Kidney (tissue), 13 donors: ENCODE measurements at regions not wholly inside any gene's neighbourhood (a gene's known extent, or its start where the extent isn't known, plus 50 kb on each side); places are given as distances from the start of the nearest gene placed in this dataset.
A peak's percentile ranks its signal among the peaks of the same experiment; 100 is the strongest.

Source experiments
- DNase-seq, 5 donors: peaks; one replicate each; pipeline ENCODE4 v3.0.0-alpha.2; 2013 to 2020
- FAIRE-seq: peaks from 2 replicates; lab custom pipeline; 2012; peaks lifted over from hg19 to GRCh38; lab: Jason Lieb, UNC
- H3K27ac ChIP-seq, 2 donors: one replicate each; pipeline ENCODE4 v1.7.0; 2013; ENCODE audit warnings: low read depth in 2 of 2, low read length in 2 of 2, inconsistent platforms in 1 of 2
- H3K27me3 ChIP-seq: one replicate; pipeline ENCODE4 v1.7.1; 2013; ENCODE audit warnings: low read length, inconsistent platforms; ENCODE audit not compliant: control insufficient read depth, insufficient read depth
- H3K36me3 ChIP-seq, 3 donors: one replicate each; pipeline versions ENCODE4 v1.7.0 to v1.7.1; 2013; ENCODE audit warnings: low read length in 3 of 3, control low read depth in 1 of 3, inconsistent platforms in 1 of 3; ENCODE audit not compliant: insufficient read depth in 3 of 3, control insufficient read depth in 2 of 3
- H3K4me1 ChIP-seq, 3 donors: one replicate each; pipeline versions ENCODE4 v1.7.0 to v1.7.1; 2013; ENCODE audit warnings: low read length in 3 of 3, inconsistent platforms in 1 of 3, low read depth in 1 of 3; ENCODE audit not compliant: control insufficient read depth in 2 of 3, insufficient read depth in 2 of 3
- H3K4me3 ChIP-seq, 3 donors: one replicate each; pipeline versions ENCODE4 v1.7.0 to v1.8.1; 2013; ENCODE audit warnings: low read length in 3 of 3, control low read depth in 1 of 3, inconsistent platforms in 1 of 3
- H3K9ac ChIP-seq, 3 donors: one replicate each; pipeline versions ENCODE4 v1.7.0 to v1.7.1; 2013; ENCODE audit warnings: low read length in 3 of 3, control low read depth in 1 of 3, inconsistent platforms in 1 of 3
- H3K9me3 ChIP-seq, 3 donors: one replicate each; pipeline versions ENCODE4 v1.7.0 to v1.7.1; 2013; ENCODE audit warnings: low read length in 3 of 3, control low read depth in 1 of 3, inconsistent platforms in 1 of 3; ENCODE audit not compliant: control insufficient read depth in 2 of 3, insufficient read depth in 1 of 3
- intact Hi-C: fragments of 100-400 bp; cut with DNase I; formaldehyde crosslinking; loops from one replicate; pipeline ENCODE4 v1.11.1; 2022
- TF ChIP-seq, protein P1 (sequence below): IDR thresholded peaks from 3 replicates; pipeline ENCODE4 v1.5.1; 2012; ENCODE audit warnings: mild to moderate bottlenecking, moderate library complexity, borderline replicate concordance; ENCODE audit not compliant: insufficient read depth; ENCODE audit errors: extremely low read depth
- donor health status: control.
- donor health status: control.
- donor health status: control.
- donor health status: control.
- donor health status: control.
- donor health status: DM: yes; HTN: yes; CAD: no.
- donor health status: Normal renal cell carcinoma (clear cell type).

DNA sequence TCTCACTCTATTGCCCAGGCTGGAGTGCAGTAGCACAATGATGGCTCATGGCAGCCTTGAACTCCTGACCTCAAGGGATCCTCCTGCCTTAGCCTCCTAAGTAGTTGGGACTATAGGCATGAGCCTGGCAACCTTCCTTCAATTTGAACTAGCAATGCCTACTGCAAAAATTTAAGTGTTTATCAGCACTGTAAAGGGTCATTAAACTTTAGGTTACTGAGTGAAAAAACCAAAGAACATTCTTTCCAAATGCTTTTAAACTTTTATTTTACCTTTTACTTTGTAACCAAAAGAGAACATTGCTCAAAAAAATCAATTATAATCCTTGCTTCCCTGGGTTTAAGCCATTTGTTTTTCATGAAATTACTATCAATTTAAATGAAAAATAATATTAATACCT, 101.0 kb upstream of the NHSL1 start:
- FAIRE-seq (peak; percentile 13), DNase-seq (no peak)
- no peak overlapping the region for H3K27ac ChIP-seq
- TF ChIP-seq, protein P1, sequence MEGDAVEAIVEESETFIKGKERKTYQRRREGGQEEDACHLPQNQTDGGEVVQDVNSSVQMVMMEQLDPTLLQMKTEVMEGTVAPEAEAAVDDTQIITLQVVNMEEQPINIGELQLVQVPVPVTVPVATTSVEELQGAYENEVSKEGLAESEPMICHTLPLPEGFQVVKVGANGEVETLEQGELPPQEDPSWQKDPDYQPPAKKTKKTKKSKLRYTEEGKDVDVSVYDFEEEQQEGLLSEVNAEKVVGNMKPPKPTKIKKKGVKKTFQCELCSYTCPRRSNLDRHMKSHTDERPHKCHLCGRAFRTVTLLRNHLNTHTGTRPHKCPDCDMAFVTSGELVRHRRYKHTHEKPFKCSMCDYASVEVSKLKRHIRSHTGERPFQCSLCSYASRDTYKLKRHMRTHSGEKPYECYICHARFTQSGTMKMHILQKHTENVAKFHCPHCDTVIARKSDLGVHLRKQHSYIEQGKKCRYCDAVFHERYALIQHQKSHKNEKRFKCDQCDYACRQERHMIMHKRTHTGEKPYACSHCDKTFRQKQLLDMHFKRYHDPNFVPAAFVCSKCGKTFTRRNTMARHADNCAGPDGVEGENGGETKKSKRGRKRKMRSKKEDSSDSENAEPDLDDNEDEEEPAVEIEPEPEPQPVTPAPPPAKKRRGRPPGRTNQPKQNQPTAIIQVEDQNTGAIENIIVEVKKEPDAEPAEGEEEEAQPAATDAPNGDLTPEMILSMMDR, result no peak
- intact Hi-C loops, result no loop called here
- no peaks in the 10 kb centered on the region for H3K27me3 ChIP-seq
- H3K4me1 ChIP-seq, result no peaks in the 10 kb centered on the region
- H3K36me3 ChIP-seq, result no peaks in the 10 kb centered on the region
- no peak overlapping the region for H3K4me3 ChIP-seq
- H3K9me3 ChIP-seq, result no peaks in the 10 kb centered on the region
- H3K9ac ChIP-seq, result no peak overlapping the region

DNA sequence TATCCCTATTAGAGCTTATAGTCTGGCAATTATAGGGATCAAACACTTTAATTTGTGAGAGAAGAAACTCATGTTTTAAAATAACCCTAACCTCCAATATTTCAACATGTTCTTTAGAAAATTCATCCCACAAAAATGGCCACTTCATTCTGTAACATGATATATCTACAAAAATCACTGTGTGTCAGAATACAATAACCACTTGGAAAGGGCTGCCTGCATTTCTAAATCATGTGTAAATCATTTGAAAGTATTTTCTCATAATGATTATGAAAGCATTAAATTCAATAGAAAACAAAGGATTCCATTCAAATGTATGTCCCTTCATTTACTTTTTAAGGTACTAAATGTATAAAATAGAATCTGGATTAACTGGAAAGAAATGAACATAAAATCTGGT, 101.4 kb upstream of the NHSL1 start:
- H3K9me3 ChIP-seq, result no peaks in the 10 kb centered on the region
- no peaks in the 10 kb centered on the region for H3K4me1 ChIP-seq
- intact Hi-C loops, result no loop called here
- no peaks in the 10 kb centered on the region for H3K27me3 ChIP-seq
- H3K36me3 ChIP-seq, result no peaks in the 10 kb centered on the region
- no peak overlapping the region for H3K9ac ChIP-seq
- DNase-seq (no peak), FAIRE-seq (no peak)
- H3K4me3 ChIP-seq, result no peak overlapping the region
- H3K27ac ChIP-seq, result no peak overlapping the region
- TF ChIP-seq, protein P1, result no peak

DNA sequence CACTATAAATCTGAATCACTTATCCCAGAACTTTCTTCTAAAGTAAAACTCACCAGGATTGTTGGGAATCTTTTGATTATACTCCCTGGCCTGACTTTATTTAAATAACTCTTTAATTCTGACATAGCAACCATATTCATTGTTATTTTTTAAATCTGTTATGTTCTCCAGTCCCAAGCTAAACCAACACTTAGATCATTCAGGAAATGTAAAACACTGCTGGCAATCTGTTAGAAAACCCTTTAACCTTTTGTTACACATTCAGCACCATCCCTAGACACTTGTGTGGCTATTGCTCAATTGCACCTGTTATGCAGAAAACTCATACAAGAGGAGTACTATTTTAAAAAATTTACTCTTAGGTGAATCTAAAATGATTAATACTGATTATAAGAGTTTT, 101.8 kb upstream of the NHSL1 start:
- H3K27ac ChIP-seq, result no peak overlapping the region
- H3K36me3 ChIP-seq, result no peaks in the 10 kb centered on the region
- DNase-seq (no peak), FAIRE-seq (no peak)
- intact Hi-C loops, result no loop called here
- H3K27me3 ChIP-seq, result no peaks in the 10 kb centered on the region
- no peaks in the 10 kb centered on the region for H3K4me1 ChIP-seq
- H3K9ac ChIP-seq, result no peak overlapping the region
- no peaks in the 10 kb centered on the region for H3K9me3 ChIP-seq
- H3K4me3 ChIP-seq, result no peak overlapping the region
- TF ChIP-seq, protein P1, result no peak

DNA sequence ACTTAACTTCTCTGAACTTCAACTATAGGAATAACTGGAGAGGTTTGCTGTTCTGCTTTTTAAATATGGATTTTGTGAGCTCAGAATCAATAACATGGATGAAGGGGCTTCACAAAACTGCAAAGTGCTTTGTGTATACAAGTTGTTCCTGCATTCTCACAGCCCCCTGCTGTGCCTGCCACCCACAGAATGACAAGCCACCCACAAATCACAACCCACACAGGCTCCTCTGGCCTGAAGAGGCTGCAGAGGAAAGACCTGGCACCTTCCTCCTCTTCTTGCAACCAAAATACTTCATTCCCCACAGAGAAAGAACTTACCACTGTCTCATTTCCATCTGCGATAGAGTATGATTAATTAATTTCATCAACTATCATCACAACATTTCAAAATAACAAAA, 106.7 kb upstream of the NHSL1 start:
- DNase-seq, result no peak
- H3K9me3 ChIP-seq, result no peaks in the 10 kb centered on the region
- no peaks in the 10 kb centered on the region for H3K4me1 ChIP-seq
- H3K27me3 ChIP-seq, result no peaks in the 10 kb centered on the region
- no peaks in the 10 kb centered on the region for H3K36me3 ChIP-seq
- TF ChIP-seq, protein P1, result no peak
- H3K9ac ChIP-seq, result no peak overlapping the region
- no peak overlapping the region for H3K4me3 ChIP-seq
- intact Hi-C loops, result no loop called here
- H3K27ac ChIP-seq, result no peak overlapping the region
- no peak for FAIRE-seq
